ENCODE measurements at regions not wholly inside any gene's neighbourhood (a gene's known extent, or its start where the extent isn't known, plus 50 kb on each side); places are given as distances from the start of the nearest gene placed in this dataset.
"Not testable (repeated sequence)": the region's sequence is repeated elsewhere in the genome, so short reads cannot be mapped to it uniquely, and the experiment has no call there.

GRCh38 chr16:46519063-46519462, 102.1 kb downstream of the SHCBP1 start:
- Histone ChIP-seq H3K27me3 (no peaks in the 10 kb centered on the region), H3K9me3 (peaks cover 0 to 12% (median 8%) of the 10 kb centered on the region in 4 donors), H3K27ac (no peak overlapping the region), H3K36me3 (no peaks in the 10 kb centered on the region), H3K4me1 (no peaks in the 10 kb centered on the region), H3K4me3 (no peak overlapping the region)
- DNase-seq = no peak
- TF ChIP-seq CTCF (IDR thresholded peaks at IDR 0.05) (no peak), POLR2AphosphoS5 (IDR thresholded peaks at IDR 0.05) (no peak), POLR2A (IDR thresholded peaks at IDR 0.05) (no peak), EP300 (IDR thresholded peaks at IDR 0.05) (no peak)
- intact Hi-C loops (cut with DNase I; ENCODE audit: low total_unique reads) = no loop called here

GRCh38 chr16:46496701-46497100, 124.5 kb downstream of the SHCBP1 start:
- intact Hi-C loops (cut with DNase I; ENCODE audit: low total_unique reads) = no loop called here
- Histone ChIP-seq H3K4me1 (no peaks in the 10 kb centered on the region), H3K27me3 (no peaks in the 10 kb centered on the region), H3K36me3 (no peaks in the 10 kb centered on the region), H3K27ac (no peak overlapping the region), H3K9me3 (no peaks in the 10 kb centered on the region), H3K4me3 (no peak overlapping the region)
- DNase-seq = no peak
- TF ChIP-seq EP300 (IDR thresholded peaks at IDR 0.05) (no peak), CTCF (IDR thresholded peaks at IDR 0.05) (no peak), POLR2A (IDR thresholded peaks at IDR 0.05) (no peak), POLR2AphosphoS5 (IDR thresholded peaks at IDR 0.05) (no peak)
- WGBS, 5 donors = 71 to 83% (median 78%) methylated on average over 2 of the region's 2 CpGs

GRCh38 chr16:46482895-46483294, 138.3 kb downstream of the SHCBP1 start:
- Histone ChIP-seq H3K27ac (no peak overlapping the region), H3K27me3 (no peaks in the 10 kb centered on the region), H3K4me3 (no peak overlapping the region), H3K36me3 (no peaks in the 10 kb centered on the region), H3K4me1 (no peaks in the 10 kb centered on the region), H3K9me3 (peaks cover 0 to 13% (median 4%) of the 10 kb centered on the region in 4 donors)
- intact Hi-C loops (cut with DNase I; ENCODE audit: low total_unique reads) = no loop called here
- DNase-seq = no peak
- 35 to 48% (median 42%) methylated on average over 4 of the region's 4 CpGs for WGBS, 5 donors
- TF ChIP-seq POLR2AphosphoS5 (IDR thresholded peaks at IDR 0.05) = no peak
- TF ChIP-seq CTCF (IDR thresholded peaks at IDR 0.05) = no peak
- TF ChIP-seq POLR2A (IDR thresholded peaks at IDR 0.05) = no peak
- TF ChIP-seq EP300 (IDR thresholded peaks at IDR 0.05) = no peak

- no peaks in the 10 kb centered on the region for H3K36me3 ChIP-seq
- no peak overlapping the region for H3K4me3 ChIP-seq
- no peaks in the 10 kb centered on the region for H3K4me1 ChIP-seq
- no peak overlapping the region for H3K27ac ChIP-seq
- DNase-seq = no peak
- H3K9me3 ChIP-seq = peaks cover 0 to 72% (median 35%) of the 10 kb centered on the region in 4 donors
- intact Hi-C loops (cut with DNase I; ENCODE audit: low total_unique reads) = no loop called here
- H3K27me3 ChIP-seq = no peaks in the 10 kb centered on the region
- TF ChIP-seq POLR2AphosphoS5 (IDR thresholded peaks at IDR 0.05) = no peak
- TF ChIP-seq EP300 (IDR thresholded peaks at IDR 0.05) = no peak
- no peak for TF ChIP-seq POLR2A (IDR thresholded peaks at IDR 0.05)
- TF ChIP-seq CTCF (IDR thresholded peaks at IDR 0.05) = no peak
- WGBS, 5 donors = 75 to 83% (median 77%) methylated on average over 15 of the region's 15 CpGs
These were observed 154.9 kb downstream of the SHCBP1 start for GRCh38 chr16:46466239-46466638.

GRCh38 chr16:46454801-46455200, 166.4 kb downstream of the SHCBP1 start:
- DNase-seq; H3K4me1 ChIP-seq; intact Hi-C loops (cut with DNase I; ENCODE audit: low total_unique reads); H3K27ac ChIP-seq; H3K4me3 ChIP-seq; H3K27me3 ChIP-seq; H3K36me3 ChIP-seq: not testable (repeated sequence)
- peaks cover 0 to 12% (median 4%) of the 10 kb centered on the region in 4 donors for H3K9me3 ChIP-seq
- 51 to 64% (median 59%) methylated on average over 8 to 10 of the region's 10 CpGs for WGBS, 5 donors
